B cell (primary cell): ENCODE measurements at regions not wholly inside any gene's neighbourhood (a gene's known extent, or its start where the extent isn't known, plus 50 kb on each side); places are given as distances from the start of the nearest gene placed in this dataset.

Experiments
- ATAC-seq: fragments of 200-7000 bp; cut with Tn5 transposase; one replicate; pipeline ENCODE4 v1.10.0; 2021; ENCODE audit warnings: low read depth, mild to moderate bottlenecking, moderate number of reproducible peaks, moderate library complexity
- CTCF ChIA-PET: fragments of 350-600 bp; sonication (Branson Sonifier 250); formaldehyde crosslinking; loops from one replicate; lab custom pipeline; 2021; ENCODE audit warnings: antibody characterized with exemption, inconsistent platforms; lab: Charles Lee
- POLR2A ChIA-PET: fragments of 350-600 bp; sonication (Branson Sonifier 250); formaldehyde crosslinking; loops from one replicate; lab custom pipeline; 2021; ENCODE audit warnings: antibody characterized with exemption; lab: Charles Lee
- DNase-seq: peaks from one replicate; pipeline ENCODE4 v3.0.0; 2013
- H2AFZ ChIP-seq: 2 replicates; pipeline ENCODE4 v1.6.1; 2012; ENCODE audit warnings: mild to moderate bottlenecking, low read depth, low read length; ENCODE audit not compliant: insufficient read depth, poor library complexity, severe bottlenecking
- H3K27ac ChIP-seq, 2 donors: 1 replicate in 1 of 2; 2 replicates in 1 of 2; pipeline ENCODE4 v1.5.1; 2012 to 2013; ENCODE audit warnings: low read length in 2 of 2, mild to moderate bottlenecking in 2 of 2, moderate library complexity in 1 of 2
- H3K27me3 ChIP-seq, 4 experiments: fragments of 200-600 bp in 1 of 4; sonication (generic) in 1 of 4; replicated peaks in 1 of 4; 1 replicate in 2 of 4; 2 replicates in 2 of 4; pipeline versions ENCODE4 v1.6.1 to v1.7.0; 2013 to 2016; ENCODE audit warnings: low read length in 3 of 4, mild to moderate bottlenecking in 2 of 4, mixed read lengths in 1 of 4, moderate library complexity in 1 of 4; ENCODE audit not compliant: insufficient read depth in 4 of 4, control insufficient read depth in 3 of 4; ENCODE audit errors: control extremely low read depth in 1 of 4
- H3K36me3 ChIP-seq, 2 experiments: replicated peaks in 1 of 2; 1 replicate in 1 of 2; 2 replicates in 1 of 2; pipeline versions ENCODE4 v1.6.1 to v1.7.1; 2013; ENCODE audit warnings: low read length in 1 of 2; ENCODE audit not compliant: insufficient read depth in 2 of 2, control insufficient read depth in 1 of 2; ENCODE audit errors: control extremely low read depth in 1 of 2, extremely low read depth in 1 of 2
- H3K4me1 ChIP-seq, 2 donors: fragments of 200-600 bp in 1 of 2; sonication (generic) in 1 of 2; 1 replicate in 1 of 2; 2 replicates in 1 of 2; pipeline versions ENCODE4 v1.5.1 to v1.6.1; 2013 to 2017; ENCODE audit warnings: low read length in 2 of 2; ENCODE audit not compliant: control insufficient read depth in 2 of 2, insufficient read depth in 2 of 2
- H3K4me2 ChIP-seq: replicated peaks from 2 replicates; pipeline ENCODE3; 2012; ENCODE audit warnings: mild to moderate bottlenecking, low read depth, low read length; ENCODE audit not compliant: poor library complexity, severe bottlenecking
- H3K4me3 ChIP-seq, 5 experiments: fragments of 200-600 bp in 1 of 5; sonication (generic) in 1 of 5; 1 replicate in 3 of 5; 2 replicates in 2 of 5; pipeline versions ENCODE4 v1.5.1 to v1.7.0; 2011 to 2016; ENCODE audit warnings: low read length in 4 of 5, mild to moderate bottlenecking in 4 of 5, low read depth in 2 of 5, control low read depth in 1 of 5, moderate library complexity in 1 of 5; ENCODE audit not compliant: insufficient read depth in 1 of 5; ENCODE audit errors: control extremely low read depth in 1 of 5, extremely low read depth in 1 of 5
- H3K79me2 ChIP-seq: fragments of 200-600 bp; sonication (generic); one replicate; pipeline ENCODE4 v1.6.0; 2016; ENCODE audit warnings: low read length; ENCODE audit not compliant: control insufficient read depth, insufficient read depth
- H3K9ac ChIP-seq: fragments of 200-600 bp; sonication (generic); 2 replicates; pipeline ENCODE4 v1.6.1; 2017; ENCODE audit warnings: mild to moderate bottlenecking, low read length, moderate library complexity
- H3K9me3 ChIP-seq, 3 donors: one replicate each; pipeline versions ENCODE4 v1.6.1 to v1.7.1; 2013; ENCODE audit warnings: low read length in 2 of 3; ENCODE audit not compliant: control insufficient read depth in 2 of 3, insufficient read depth in 1 of 3; ENCODE audit errors: control extremely low read depth in 1 of 3
- H4K20me1 ChIP-seq: 2 replicates; pipeline ENCODE4 v1.6.0; 2012; ENCODE audit warnings: mild to moderate bottlenecking, low read length; ENCODE audit not compliant: insufficient read depth, control insufficient read depth, poor library complexity, severe bottlenecking
- H3K27ac Mint-ChIP-seq: one replicate; pipeline ENCODE4 v1.8.0; 2021; ENCODE audit warnings: mixed read lengths
- H3K27me3 Mint-ChIP-seq: one replicate; pipeline ENCODE4 v1.8.0; 2021; ENCODE audit warnings: mixed read lengths
- H3K4me1 Mint-ChIP-seq: one replicate; pipeline ENCODE4 v1.8.0; 2021; ENCODE audit warnings: mixed read lengths
- H3K4me3 Mint-ChIP-seq: one replicate; pipeline ENCODE4 v1.8.0; 2021; ENCODE audit warnings: mixed read lengths
- H3K9me3 Mint-ChIP-seq: one replicate; pipeline ENCODE4 v1.8.0; 2022; ENCODE audit warnings: mixed read lengths; ENCODE audit not compliant: insufficient read depth
- EZH2 ChIP-seq: IDR thresholded peaks from 2 replicates; pipeline ENCODE4 v1.6.1; 2012; ENCODE audit warnings: borderline replicate concordance, low read depth, mild to moderate bottlenecking, moderate library complexity, low read length; ENCODE audit not compliant: insufficient read depth, poor library complexity, severe bottlenecking
- WGBS: methylation state at CpG from one replicate; pipeline ENCODE4 v1.1.5; 2013; ENCODE audit warnings: missing lambda C conversion rate; ENCODE audit not compliant: insufficient coverage; 5-methylcytosine and 5-hydroxymethylcytosine counted together
- intact Hi-C: fragments of 100-400 bp; cut with micrococcal nuclease; formaldehyde crosslinking; loops from one replicate; pipeline ENCODE4 v1.10.0; 2022
- TF ChIP-seq, protein P1 (sequence below): fragments of 200-600 bp; IDR thresholded peaks from one replicate; pipeline ENCODE4 v1.8.0; 2022; ENCODE audit warnings: antibody characterized with exemption, mild to moderate bottlenecking

GRCh38 chr13:39119422-39119821 is 81.2 kb downstream of the NHLRC3 start:
- no peaks in the 10 kb centered on the region for H3K79me2 ChIP-seq
- ATAC-seq (no peak), DNase-seq (no peak)
- no peaks in the 10 kb centered on the region for H3K36me3 ChIP-seq
- 100% methylated on average over 1 of the region's 1 CpG for WGBS
- ChIA-PET POLR2A (no interaction called here), CTCF (no interaction called here)
- Mint-ChIP-seq H3K27ac (no peak overlapping the region), H3K27me3 (peaks cover 12% of the 10 kb centered on the region), H3K4me3 (no peak overlapping the region), H3K4me1 (no peaks in the 10 kb centered on the region), H3K9me3 (peaks cover 7% of the 10 kb centered on the region)
- peaks cover 0 to 9% (median 0%) of the 10 kb centered on the region in 3 donors for H3K9me3 ChIP-seq
- H4K20me1 ChIP-seq = no peaks in the 10 kb centered on the region
- no peak overlapping the region for H3K9ac ChIP-seq
- no peak overlapping the region for H3K4me3 ChIP-seq
- no peak overlapping the region for H3K4me2 ChIP-seq
- no peak overlapping the region for H3K27ac ChIP-seq
- intact Hi-C loops = no loop called here
- no peak overlapping the region for H2AFZ ChIP-seq
- H3K27me3 ChIP-seq = peaks cover 0 to 7% (median 0%) of the 10 kb centered on the region in 4 experiments
- no peaks in the 10 kb centered on the region for H3K4me1 ChIP-seq
- TF ChIP-seq EZH2 = no peak
- TF ChIP-seq, protein P1, sequence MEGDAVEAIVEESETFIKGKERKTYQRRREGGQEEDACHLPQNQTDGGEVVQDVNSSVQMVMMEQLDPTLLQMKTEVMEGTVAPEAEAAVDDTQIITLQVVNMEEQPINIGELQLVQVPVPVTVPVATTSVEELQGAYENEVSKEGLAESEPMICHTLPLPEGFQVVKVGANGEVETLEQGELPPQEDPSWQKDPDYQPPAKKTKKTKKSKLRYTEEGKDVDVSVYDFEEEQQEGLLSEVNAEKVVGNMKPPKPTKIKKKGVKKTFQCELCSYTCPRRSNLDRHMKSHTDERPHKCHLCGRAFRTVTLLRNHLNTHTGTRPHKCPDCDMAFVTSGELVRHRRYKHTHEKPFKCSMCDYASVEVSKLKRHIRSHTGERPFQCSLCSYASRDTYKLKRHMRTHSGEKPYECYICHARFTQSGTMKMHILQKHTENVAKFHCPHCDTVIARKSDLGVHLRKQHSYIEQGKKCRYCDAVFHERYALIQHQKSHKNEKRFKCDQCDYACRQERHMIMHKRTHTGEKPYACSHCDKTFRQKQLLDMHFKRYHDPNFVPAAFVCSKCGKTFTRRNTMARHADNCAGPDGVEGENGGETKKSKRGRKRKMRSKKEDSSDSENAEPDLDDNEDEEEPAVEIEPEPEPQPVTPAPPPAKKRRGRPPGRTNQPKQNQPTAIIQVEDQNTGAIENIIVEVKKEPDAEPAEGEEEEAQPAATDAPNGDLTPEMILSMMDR = no peak

GRCh38 chr13:39123578-39123977 is 85.3 kb downstream of the NHLRC3 start:
- no peak overlapping the region for H3K27ac ChIP-seq
- H4K20me1 ChIP-seq = no peaks in the 10 kb centered on the region
- no peak overlapping the region for H3K4me3 ChIP-seq
- peaks cover 0 to 13% (median 0%) of the 10 kb centered on the region in 4 experiments for H3K27me3 ChIP-seq
- no peak overlapping the region for H3K9ac ChIP-seq
- Mint-ChIP-seq H3K27me3 (peaks cover 16% of the 10 kb centered on the region), H3K9me3 (peaks cover 3% of the 10 kb centered on the region), H3K4me3 (no peak overlapping the region), H3K4me1 (no peaks in the 10 kb centered on the region), H3K27ac (no peak overlapping the region)
- no peak overlapping the region for H3K4me2 ChIP-seq
- no peaks in the 10 kb centered on the region for H3K4me1 ChIP-seq
- H3K9me3 ChIP-seq = peaks cover 0 to 9% (median 0%) of the 10 kb centered on the region in 3 donors
- no peaks in the 10 kb centered on the region for H3K79me2 ChIP-seq
- no peak overlapping the region for H2AFZ ChIP-seq
- no peak for TF ChIP-seq EZH2
- TF ChIP-seq, protein P1 = no peak
- WGBS = no CpG with 5 or more reads among the region's 1 CpG
- CTCF ChIA-PET = no interaction called here
- ATAC-seq (no peak), DNase-seq (no peak)
- no peaks in the 10 kb centered on the region for H3K36me3 ChIP-seq
- intact Hi-C loops = no loop called here
- POLR2A ChIA-PET = no interaction called here
